ENCODE measurements at regions not wholly inside any gene's neighbourhood (a gene's known extent, or its start where the extent isn't known, plus 50 kb on each side); places are given as distances from the start of the nearest gene placed in this dataset.
"Not testable (repeated sequence)": the region's sequence is repeated elsewhere in the genome, so short reads cannot be mapped to it uniquely, and the experiment has no call there.

- not testable (repeated sequence) for TF ChIP-seq CTCF (IDR thresholded peaks at IDR 0.05 in 4 of 5, conservative IDR thresholded peaks at IDR 0.05 in 1 of 5); POLR2A (IDR thresholded peaks at IDR 0.05)
These were observed 219.8 kb upstream of the CXADR start for GRCh38 chr21:17293016-17293562.

Data from gastrocnemius medialis (tissue), 4 donors.